GM04504 (cell line): ENCODE measurements at regions not wholly inside any gene's neighbourhood (a gene's known extent, or its start where the extent isn't known, plus 50 kb on each side); places are given as distances from the start of the nearest gene placed in this dataset.

Experiments used
- DNase-seq: peaks from one replicate; pipeline ENCODE4 v3.0.0-alpha.2; 2012; ENCODE audit warnings: low read depth

DNA sequence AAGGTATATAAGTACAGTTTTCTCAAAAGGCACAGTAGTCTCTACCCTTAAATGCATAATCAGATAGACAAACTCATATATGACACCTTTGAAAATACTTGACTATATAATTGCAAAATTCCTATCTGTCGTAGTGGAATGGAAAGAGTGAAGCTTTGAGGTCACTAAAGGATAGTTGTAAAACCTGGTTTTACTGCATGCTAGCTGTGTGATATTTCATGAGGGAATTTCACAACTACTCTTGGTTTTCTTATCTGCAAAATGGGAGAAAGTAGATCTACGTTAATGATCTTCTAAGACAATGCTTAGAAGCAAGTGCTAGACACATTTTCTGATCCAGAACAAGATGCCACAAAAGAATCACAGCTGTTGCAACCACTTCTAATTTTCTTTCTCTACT, 332.2 kb downstream of the AASDHPPT start:
- no peak for DNase-seq

DNA sequence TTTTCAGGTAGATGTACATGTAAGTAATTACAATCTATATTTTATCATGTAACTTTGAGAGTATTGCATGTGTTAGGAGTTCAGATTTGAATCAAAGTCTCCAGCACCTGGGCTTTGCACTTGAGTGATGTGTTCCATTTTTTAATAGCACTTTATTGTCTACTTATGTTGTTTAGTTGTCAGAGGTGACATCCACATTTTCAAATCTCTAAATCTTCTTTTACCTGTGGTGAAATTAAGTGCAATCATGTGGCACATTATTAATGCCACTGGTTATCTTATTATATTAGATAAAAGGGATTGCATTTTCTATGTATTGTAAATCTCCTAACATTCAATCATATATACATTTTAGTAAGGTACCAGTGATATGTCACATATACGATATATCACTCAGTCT, 333.4 kb downstream of the AASDHPPT start:
- no peak for DNase-seq

DNA sequence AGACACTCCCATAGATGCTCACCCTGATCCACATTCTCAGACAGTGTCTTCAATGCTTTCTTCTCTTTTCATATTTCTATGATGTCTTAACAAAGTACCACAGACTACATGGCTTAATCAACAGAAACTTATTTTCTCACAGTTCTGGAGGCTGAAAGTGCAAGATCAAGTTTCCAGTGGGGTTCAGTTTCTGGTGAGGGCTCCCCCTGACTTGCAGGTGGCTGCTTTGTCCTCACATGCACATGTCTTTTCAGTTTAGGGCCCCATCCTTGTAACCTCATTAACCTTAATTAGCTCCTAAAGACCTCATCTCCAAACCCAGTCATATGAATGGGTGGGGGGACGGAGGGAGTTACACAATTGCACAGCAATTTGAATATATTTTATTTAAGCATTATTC, 335.8 kb downstream of the AASDHPPT start:
- DNase-seq = no peak

DNA sequence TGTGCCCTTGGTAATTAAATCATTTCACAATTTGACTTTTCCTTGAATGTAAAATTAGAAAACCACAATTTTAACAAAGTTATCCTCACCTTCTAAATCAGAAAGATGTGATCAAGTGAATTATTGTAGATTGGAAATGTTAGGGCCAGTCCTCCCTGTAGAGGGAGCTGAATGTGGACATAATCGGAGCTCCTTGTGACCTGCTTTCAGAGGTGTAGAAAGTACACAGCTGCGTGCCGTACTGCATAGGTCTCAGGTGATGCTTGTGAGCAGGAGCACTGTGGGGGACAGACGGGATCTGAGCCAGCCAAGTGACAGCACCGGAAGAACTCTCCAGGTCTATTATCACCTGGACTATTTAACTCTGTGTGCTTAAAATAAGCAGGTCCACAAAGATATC, 338.0 kb downstream of the AASDHPPT start:
- no peak for DNase-seq

DNA sequence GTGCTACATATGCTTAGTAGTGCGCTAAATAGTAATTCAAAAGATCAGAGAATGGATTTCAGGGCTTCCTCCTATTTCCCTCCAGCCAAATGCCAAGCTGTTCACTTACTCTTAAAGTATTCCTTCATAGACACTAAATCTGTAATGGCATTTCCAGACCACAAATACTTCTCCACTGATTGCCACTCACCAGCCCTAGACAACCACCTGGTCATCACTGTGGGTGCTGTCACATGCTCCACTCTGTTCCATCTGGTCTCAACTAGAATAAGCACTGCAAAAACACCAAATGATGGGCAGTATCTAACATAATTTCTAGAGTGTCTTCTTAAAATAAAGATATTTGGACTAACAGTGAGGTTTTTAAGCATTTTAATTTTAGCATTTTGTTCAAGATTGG, 341.3 kb downstream of the AASDHPPT start:
- no peak for DNase-seq

DNA sequence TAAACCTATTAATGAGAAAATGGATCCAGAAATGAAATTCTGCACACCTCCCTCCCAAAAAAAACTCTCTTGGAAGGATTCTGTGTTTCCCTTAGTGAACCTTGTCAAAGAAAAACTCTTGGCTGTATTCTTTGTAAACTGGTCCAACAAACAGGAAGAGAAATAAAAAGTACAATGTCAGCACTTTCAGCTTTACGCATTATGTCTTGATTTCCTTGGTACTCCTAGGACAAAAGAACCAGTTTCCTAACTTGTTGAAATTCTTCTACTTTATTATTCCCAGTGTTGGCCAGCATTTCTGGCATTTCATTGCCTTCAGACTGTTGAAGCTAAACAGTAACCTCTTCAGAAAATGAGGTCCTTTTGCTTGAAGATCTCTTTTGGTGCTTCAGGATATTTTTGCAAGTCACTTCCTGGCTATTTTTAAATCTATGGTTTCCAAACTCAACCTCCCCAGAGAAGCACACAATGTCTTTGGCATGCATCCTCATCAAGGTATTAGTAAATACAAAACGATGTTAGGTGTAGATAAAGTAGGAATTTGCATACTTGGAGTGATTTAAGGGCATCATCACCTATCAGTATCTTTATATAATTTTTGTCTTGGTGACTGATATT, 342.7 kb downstream of the AASDHPPT start:
- no peak for DNase-seq

DNA sequence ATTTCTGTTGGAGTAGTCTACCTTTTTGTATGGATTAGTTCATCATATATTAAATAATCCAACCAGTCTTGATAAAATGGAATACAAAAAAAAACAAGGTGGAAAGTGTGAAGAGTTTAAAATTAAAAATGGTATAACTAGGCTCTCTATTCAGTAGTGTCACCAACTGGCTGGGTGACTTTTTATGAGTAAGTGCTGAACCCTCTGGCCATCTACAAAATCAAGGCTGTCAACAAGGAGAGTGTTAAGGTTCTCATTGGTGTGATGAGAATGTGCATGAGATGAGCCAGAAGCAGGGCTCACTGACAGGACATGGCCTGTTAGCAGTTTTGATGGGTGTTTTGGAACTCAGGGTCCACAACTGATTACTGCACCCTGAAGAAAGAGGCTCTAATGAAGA, 343.2 kb downstream of the AASDHPPT start:
- no peak for DNase-seq

DNA sequence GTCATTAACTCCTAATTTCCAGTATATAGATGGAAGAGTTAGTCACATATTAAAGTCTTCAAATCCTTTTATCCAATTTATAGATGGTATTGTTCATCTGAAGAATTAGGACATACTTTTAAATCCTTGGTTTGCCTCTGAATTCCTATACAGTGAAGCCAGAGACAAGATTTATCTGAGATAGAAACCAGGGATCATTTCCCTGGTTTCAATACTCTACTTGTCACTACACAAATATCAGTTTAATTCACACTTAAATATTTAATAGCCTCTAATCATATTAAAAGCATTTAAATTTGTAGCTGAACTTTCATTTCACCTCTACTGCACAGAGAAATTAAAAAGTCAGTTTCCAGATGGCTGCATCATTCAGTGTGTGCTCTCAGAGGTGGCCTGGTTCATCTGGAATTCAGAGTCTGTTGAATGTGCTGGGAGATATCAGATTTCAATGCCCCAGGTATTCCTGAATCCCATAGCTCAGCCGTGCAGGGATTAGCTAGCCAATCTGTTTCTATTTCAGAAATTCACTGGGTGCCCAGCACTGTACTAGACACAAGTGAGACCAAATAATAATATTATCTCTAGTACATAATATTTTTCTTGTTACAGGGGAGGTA, 344.3 kb downstream of the AASDHPPT start:
- no peak for DNase-seq

DNA sequence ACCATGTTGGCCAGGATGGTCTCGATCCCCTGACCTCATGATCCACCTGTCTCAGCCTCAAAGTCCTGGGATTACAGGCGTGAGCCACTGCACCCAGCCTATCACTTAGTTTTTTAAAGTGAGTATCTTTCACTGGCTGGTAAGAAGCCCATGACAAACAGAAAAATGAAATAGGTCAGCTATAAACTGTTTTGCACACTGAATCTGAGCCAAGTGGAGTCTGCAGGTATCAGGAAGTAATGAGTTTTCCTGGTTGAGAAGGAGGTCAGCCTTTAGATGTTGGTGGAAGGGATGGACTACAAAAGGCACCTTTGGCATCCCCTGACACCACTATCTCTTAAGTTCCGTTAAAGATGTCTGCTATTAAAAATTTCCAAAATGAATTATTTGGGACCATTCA, 345.1 kb downstream of the AASDHPPT start:
- no peak for DNase-seq

DNA sequence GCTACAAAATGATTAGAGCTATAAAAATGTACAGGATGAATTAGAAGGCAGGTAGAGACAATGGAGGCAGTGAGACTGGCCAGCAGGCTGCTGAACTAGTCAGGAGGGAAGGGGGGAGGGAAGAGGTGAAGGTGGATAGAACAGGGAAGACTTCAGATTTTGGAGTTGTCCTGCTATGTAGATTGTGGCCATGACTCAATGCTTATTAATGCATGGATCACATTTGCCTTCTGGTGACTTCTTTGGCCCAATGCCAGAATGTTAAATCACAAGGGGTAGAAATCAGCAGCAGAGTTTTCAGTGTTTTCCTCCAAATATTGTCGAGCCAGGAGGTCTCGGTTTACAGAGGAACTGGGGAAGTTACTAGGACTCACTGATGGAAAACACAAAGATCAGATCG, 346.6 kb downstream of the AASDHPPT start:
- DNase-seq = peak; percentile 24

DNA sequence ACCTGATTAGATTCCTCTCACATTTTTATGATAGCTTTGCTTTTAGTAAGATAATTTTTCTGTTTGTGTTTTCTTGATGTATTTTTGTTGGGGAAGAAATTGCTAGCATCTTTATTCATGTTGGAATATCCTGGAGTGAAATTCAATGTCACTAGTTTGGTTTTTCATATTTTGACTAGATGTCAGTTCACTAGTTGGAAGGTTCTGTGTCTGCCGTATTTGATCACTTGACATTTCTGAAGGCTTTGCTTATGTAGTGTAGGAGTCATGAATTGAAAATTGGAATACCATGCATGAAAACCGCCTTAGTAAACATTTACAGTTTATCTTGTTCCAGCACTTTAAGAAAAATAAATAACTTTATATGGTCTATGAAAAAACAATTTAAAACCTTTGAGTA, 348.4 kb downstream of the AASDHPPT start:
- no peak for DNase-seq

DNA sequence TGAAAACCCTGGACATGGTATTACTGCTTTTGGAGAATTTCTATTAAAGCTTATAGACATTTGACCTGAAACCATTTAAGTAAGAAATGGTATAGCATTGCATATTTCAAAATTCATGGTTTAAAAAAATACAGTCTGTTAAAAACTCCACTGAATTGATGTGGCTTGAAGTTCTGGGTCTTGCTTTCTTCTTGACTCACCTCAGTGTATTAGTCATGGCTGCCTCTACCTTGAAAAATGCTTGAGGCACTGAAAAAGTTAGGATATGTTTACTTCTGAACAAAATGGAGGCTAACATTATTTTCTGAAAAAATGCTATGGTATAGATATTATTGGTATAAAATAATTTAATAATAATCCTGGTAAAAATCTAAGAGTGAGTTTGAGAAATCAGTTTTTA, 349.2 kb downstream of the AASDHPPT start:
- no peak for DNase-seq

DNA sequence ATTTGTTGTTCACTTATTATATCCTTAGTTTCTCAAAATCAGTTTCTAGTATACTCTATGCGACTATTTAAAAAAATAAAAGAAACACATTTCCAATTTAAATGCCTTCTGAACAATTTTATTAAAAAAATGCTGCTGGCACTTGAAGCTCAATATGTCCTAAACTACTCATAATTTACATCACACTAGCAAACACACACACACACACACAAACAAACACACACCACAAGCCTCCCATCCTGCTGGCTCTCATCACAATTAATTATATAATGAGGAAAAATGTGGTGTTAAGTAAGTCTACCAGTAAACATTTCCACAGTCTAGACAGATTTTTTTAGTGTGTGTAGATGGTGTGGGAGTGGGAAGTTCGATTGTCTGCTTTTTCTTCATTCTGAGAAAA, 350.3 kb downstream of the AASDHPPT start:
- DNase-seq = no peak

DNA sequence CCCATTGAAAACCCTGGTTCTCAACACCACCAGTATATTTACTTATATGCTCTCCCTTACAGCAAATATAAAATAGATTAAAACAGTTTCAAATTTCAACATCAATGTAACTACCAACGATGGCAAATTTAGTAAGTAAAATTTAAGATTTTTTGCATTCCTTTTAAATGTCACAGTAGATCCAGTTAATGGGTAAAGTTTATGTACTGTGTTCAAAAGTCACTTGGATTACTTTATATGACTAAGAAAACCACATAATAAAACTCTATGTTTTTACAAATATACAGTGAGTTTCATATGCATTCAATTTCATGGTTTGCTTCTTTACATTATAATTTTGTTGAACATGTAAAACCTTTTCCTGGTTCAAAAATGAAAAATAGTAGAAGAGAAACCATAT, 364.6 kb downstream of the AASDHPPT start:
- DNase-seq = no peak

DNA sequence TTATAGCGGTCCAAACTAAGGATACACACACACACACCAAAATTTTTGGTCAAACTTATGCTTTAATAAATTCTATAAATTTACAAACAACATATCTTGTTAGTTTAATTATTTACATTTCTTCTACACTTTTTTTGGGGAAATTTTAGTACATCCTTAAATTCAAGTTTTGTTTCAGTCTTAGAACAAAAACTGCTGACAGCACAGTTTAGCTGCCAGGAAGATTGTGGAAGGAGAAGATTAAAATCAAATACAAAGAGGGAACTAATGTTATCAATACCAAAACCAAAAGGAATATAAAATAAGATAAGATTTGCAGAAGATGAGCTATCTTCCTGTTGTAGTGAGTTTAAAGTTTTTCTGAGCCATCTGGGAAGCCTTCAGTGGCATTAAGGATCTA, 368.8 kb downstream of the AASDHPPT start:
- no peak for DNase-seq

DNA sequence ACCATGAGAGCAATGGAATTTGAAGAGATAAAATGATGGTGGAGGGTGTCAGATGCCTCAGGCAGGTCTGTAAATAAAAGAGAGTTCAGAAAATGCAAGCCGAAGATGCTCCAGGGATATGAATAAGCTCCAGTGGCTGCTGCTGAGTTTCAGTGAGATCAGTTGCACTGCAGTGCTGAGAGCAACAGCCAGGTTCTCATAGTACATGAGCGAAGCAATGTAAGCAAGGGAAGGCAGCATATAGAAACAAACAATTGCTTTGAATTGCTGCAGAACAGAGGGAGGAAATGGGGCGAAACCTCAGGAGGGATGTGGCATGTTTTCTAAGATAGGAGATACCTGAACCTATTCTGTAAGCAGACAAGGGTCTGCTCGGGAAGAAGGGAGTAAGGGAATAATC, 369.5 kb downstream of the AASDHPPT start:
- DNase-seq = no peak

DNA sequence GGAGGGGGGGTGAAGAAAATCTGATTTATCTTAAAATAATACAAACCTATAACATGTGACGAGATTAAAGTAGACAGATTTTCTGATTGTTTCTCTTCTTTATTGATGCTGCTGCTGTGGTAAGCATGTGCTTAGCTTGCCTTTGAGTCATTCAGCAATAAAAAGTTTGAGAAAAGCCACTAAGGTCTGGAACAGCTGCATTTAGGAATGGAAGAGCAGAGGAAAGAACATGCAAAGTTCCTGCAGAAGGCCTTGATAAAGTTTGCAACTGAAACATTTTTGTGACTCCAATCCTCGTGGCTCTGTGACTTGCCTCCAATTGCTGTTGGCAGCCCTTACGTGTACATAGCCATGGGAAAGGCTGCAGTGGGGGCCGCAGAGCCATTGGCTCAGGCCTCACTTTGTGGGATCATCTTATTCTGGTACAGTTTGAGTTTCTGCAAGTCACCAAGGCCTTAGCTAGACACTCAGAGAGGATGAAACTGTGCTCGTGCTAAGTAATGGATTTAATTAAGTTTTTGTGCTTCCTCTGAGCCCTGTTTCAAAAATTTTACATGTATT, 370.2 kb downstream of the AASDHPPT start:
- DNase-seq = peak; percentile 31

DNA sequence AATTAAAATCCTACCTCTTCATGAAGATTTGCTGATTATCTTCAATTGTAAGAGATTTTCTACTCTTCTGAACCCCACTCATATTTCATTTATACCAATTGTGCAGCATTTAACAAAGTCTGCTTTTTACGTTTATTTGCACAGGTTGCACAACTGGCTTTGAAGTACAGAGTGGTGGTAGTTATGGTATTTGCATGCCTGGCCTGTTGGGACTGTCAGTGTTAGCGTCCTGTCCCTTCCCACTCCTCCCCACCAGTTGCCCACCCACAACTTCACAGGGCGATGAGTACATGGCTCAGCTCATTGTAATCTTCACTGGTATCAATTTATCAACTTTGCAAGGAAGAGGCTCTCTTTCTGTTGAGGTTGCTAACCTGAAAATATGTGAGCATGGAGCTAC, 372.3 kb downstream of the AASDHPPT start:
- no peak for DNase-seq

DNA sequence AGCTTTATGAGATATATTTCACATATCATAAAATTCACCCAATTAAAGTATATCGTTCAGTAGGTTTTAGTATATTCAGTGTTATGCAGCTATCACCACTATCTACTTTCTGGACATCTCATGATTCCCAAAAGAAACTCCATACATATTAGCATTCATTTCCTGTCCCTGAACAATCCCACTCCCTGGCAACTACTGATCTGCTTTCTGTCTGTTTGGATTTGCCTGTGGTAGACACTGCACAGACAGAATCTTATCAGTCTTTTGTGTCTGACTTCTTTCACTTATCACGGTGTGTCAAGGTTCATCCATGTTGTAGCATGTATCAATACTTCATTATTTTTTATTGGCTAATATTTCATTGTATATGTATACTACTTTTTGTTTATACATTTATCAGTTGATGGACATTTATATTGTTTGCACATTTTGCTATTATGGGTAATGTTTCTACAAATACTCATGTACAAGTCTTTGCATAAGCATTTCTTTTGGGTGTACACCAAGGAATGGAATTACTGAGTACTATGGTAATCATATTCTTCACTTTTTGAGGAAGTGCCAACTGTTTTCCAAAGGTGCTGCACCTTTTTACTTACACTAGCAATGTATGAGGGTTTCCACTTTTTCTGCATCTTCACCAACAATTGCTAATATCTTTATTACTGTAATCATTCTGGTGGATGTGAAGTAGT, 373.9 kb downstream of the AASDHPPT start:
- no peak for DNase-seq

DNA sequence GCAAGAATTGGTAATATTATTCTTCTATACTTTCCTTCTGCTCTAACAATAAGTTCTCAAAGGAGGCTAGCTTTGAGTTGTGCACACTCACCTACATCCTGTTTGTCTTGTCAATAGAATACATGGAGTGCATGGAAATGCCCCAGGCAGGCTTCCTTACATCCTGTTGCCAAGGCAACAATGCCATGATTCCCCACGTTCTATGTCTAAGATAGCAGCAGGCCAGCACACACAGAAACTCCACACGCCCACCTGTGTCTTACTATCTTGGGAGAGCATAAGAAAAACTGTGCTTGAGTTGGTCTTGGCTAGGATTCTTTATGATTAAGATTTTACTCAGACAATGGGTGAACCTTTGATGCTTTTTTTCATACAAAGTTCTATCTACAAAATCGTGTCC, 379.2 kb downstream of the AASDHPPT start:
- no peak for DNase-seq

DNA sequence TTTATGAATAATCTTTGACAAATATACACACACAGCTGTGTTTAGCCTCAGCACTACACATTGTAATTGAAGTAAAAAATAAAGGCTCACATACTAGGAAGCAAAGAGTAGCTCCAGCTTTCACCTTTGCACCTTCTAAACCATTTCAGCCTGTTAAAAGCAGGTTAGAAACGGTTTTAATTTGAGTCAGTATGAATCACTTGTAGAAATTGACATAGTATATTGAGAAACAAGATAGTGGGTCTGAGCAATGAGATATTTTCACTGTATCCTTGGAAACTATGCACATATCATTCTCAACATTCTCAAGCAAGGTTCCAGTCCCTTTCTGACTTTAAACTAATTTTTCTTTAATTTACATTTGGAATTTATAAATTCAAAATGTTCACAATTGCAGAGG, 380.3 kb downstream of the AASDHPPT start:
- DNase-seq = peak; percentile 32

DNA sequence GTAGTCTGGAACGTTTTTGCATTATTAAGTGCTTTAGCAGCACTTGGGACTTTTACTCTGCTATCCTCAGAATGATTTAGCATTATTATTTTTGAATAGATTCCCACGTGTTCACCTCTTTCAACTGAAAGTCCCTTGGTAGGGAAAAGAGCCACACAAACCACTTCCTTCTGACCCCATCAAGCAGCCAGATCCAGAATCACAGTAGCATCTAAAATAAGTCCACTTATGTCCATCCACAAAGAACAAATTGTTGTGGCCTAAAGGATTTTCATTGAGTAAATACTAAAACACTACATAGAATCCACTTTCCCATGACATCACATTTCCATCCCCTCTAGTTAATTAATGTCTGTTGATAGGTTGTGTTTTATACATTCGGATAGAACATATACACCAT, 381.7 kb downstream of the AASDHPPT start:
- no peak for DNase-seq

DNA sequence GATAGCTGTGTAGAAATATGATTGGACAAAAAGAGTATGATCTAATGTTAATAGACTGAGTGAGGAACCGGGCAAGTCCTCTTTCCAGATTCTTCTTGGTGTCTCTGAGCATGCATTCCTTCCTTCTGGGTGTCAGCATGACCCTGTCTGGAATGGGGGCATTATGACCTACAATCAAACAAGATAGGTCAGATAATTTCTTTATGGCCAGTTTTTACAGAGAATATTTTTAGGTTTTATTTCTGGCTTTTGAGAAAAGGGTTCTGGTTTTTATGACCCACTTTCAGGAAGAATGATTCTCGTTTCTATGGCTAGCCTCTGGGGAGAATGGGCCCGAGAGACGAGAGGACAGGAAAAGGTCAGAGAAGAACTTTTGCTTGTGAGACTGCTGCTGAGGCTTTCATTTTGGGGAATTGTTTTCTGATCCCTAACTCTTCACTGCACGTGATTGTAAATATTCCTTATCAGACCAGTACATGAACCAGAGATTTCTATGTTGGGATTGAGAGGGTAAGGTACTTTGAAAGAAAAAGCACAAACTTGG, 383.8 kb downstream of the AASDHPPT start:
- DNase-seq = no peak
